B cell (primary cell): ENCODE measurements at regions not wholly inside any gene's neighbourhood (a gene's known extent, or its start where the extent isn't known, plus 50 kb on each side); places are given as distances from the start of the nearest gene placed in this dataset.

Experiments
- ATAC-seq: fragments of 200-7000 bp; cut with Tn5 transposase; one replicate; pipeline ENCODE4 v1.10.0; 2021; ENCODE audit warnings: low read depth, mild to moderate bottlenecking, moderate number of reproducible peaks, moderate library complexity
- CTCF ChIA-PET: fragments of 350-600 bp; sonication (Branson Sonifier 250); formaldehyde crosslinking; loops from one replicate; lab custom pipeline; 2021; ENCODE audit warnings: antibody characterized with exemption, inconsistent platforms; lab: Charles Lee
- POLR2A ChIA-PET: fragments of 350-600 bp; sonication (Branson Sonifier 250); formaldehyde crosslinking; loops from one replicate; lab custom pipeline; 2021; ENCODE audit warnings: antibody characterized with exemption; lab: Charles Lee
- DNase-seq: peaks from one replicate; pipeline ENCODE4 v3.0.0; 2013
- H2AFZ ChIP-seq: 2 replicates; pipeline ENCODE4 v1.6.1; 2012; ENCODE audit warnings: mild to moderate bottlenecking, low read depth, low read length; ENCODE audit not compliant: insufficient read depth, poor library complexity, severe bottlenecking
- H3K27ac ChIP-seq, 2 donors: 1 replicate in 1 of 2; 2 replicates in 1 of 2; pipeline ENCODE4 v1.5.1; 2012 to 2013; ENCODE audit warnings: low read length in 2 of 2, mild to moderate bottlenecking in 2 of 2, moderate library complexity in 1 of 2
- H3K27me3 ChIP-seq, 4 experiments: fragments of 200-600 bp in 1 of 4; sonication (generic) in 1 of 4; replicated peaks in 1 of 4; 1 replicate in 2 of 4; 2 replicates in 2 of 4; pipeline versions ENCODE4 v1.6.1 to v1.7.0; 2013 to 2016; ENCODE audit warnings: low read length in 3 of 4, mild to moderate bottlenecking in 2 of 4, mixed read lengths in 1 of 4, moderate library complexity in 1 of 4; ENCODE audit not compliant: insufficient read depth in 4 of 4, control insufficient read depth in 3 of 4; ENCODE audit errors: control extremely low read depth in 1 of 4
- H3K36me3 ChIP-seq, 2 experiments: replicated peaks in 1 of 2; 1 replicate in 1 of 2; 2 replicates in 1 of 2; pipeline versions ENCODE4 v1.6.1 to v1.7.1; 2013; ENCODE audit warnings: low read length in 1 of 2; ENCODE audit not compliant: insufficient read depth in 2 of 2, control insufficient read depth in 1 of 2; ENCODE audit errors: control extremely low read depth in 1 of 2, extremely low read depth in 1 of 2
- H3K4me1 ChIP-seq, 2 donors: fragments of 200-600 bp in 1 of 2; sonication (generic) in 1 of 2; 1 replicate in 1 of 2; 2 replicates in 1 of 2; pipeline versions ENCODE4 v1.5.1 to v1.6.1; 2013 to 2017; ENCODE audit warnings: low read length in 2 of 2; ENCODE audit not compliant: control insufficient read depth in 2 of 2, insufficient read depth in 2 of 2
- H3K4me2 ChIP-seq: replicated peaks from 2 replicates; pipeline ENCODE3; 2012; ENCODE audit warnings: mild to moderate bottlenecking, low read depth, low read length; ENCODE audit not compliant: poor library complexity, severe bottlenecking
- H3K4me3 ChIP-seq, 5 experiments: fragments of 200-600 bp in 1 of 5; sonication (generic) in 1 of 5; 1 replicate in 3 of 5; 2 replicates in 2 of 5; pipeline versions ENCODE4 v1.5.1 to v1.7.0; 2011 to 2016; ENCODE audit warnings: low read length in 4 of 5, mild to moderate bottlenecking in 4 of 5, low read depth in 2 of 5, control low read depth in 1 of 5, moderate library complexity in 1 of 5; ENCODE audit not compliant: insufficient read depth in 1 of 5; ENCODE audit errors: control extremely low read depth in 1 of 5, extremely low read depth in 1 of 5
- H3K79me2 ChIP-seq: fragments of 200-600 bp; sonication (generic); one replicate; pipeline ENCODE4 v1.6.0; 2016; ENCODE audit warnings: low read length; ENCODE audit not compliant: control insufficient read depth, insufficient read depth
- H3K9ac ChIP-seq: fragments of 200-600 bp; sonication (generic); 2 replicates; pipeline ENCODE4 v1.6.1; 2017; ENCODE audit warnings: mild to moderate bottlenecking, low read length, moderate library complexity
- H3K9me3 ChIP-seq, 3 donors: one replicate each; pipeline versions ENCODE4 v1.6.1 to v1.7.1; 2013; ENCODE audit warnings: low read length in 2 of 3; ENCODE audit not compliant: control insufficient read depth in 2 of 3, insufficient read depth in 1 of 3; ENCODE audit errors: control extremely low read depth in 1 of 3
- H4K20me1 ChIP-seq: 2 replicates; pipeline ENCODE4 v1.6.0; 2012; ENCODE audit warnings: mild to moderate bottlenecking, low read length; ENCODE audit not compliant: insufficient read depth, control insufficient read depth, poor library complexity, severe bottlenecking
- H3K27ac Mint-ChIP-seq: one replicate; pipeline ENCODE4 v1.8.0; 2021; ENCODE audit warnings: mixed read lengths
- H3K27me3 Mint-ChIP-seq: one replicate; pipeline ENCODE4 v1.8.0; 2021; ENCODE audit warnings: mixed read lengths
- H3K4me1 Mint-ChIP-seq: one replicate; pipeline ENCODE4 v1.8.0; 2021; ENCODE audit warnings: mixed read lengths
- H3K4me3 Mint-ChIP-seq: one replicate; pipeline ENCODE4 v1.8.0; 2021; ENCODE audit warnings: mixed read lengths
- H3K9me3 Mint-ChIP-seq: one replicate; pipeline ENCODE4 v1.8.0; 2022; ENCODE audit warnings: mixed read lengths; ENCODE audit not compliant: insufficient read depth
- CTCF ChIP-seq: fragments of 200-600 bp; IDR thresholded peaks from one replicate; pipeline ENCODE4 v1.8.0; 2022; ENCODE audit warnings: antibody characterized with exemption, mild to moderate bottlenecking
- EZH2 ChIP-seq: IDR thresholded peaks from 2 replicates; pipeline ENCODE4 v1.6.1; 2012; ENCODE audit warnings: borderline replicate concordance, low read depth, mild to moderate bottlenecking, moderate library complexity, low read length; ENCODE audit not compliant: insufficient read depth, poor library complexity, severe bottlenecking
- WGBS: methylation state at CpG from one replicate; pipeline ENCODE4 v1.1.5; 2013; ENCODE audit warnings: missing lambda C conversion rate; ENCODE audit not compliant: insufficient coverage; 5-methylcytosine and 5-hydroxymethylcytosine counted together
- intact Hi-C: fragments of 100-400 bp; cut with micrococcal nuclease; formaldehyde crosslinking; loops from one replicate; pipeline ENCODE4 v1.10.0; 2022

GRCh38 chr2:234689911-234690379 is 193.1 kb upstream of the ARL4C start:
- Mint-ChIP-seq H3K4me1 (no peaks in the 10 kb centered on the region), H3K4me3 (no peak overlapping the region), H3K27ac (no peak overlapping the region), H3K9me3 (no peaks in the 10 kb centered on the region), H3K27me3 (peaks cover 26% of the 10 kb centered on the region)
- H4K20me1 ChIP-seq, result no peaks in the 10 kb centered on the region
- POLR2A ChIA-PET, result no interaction called here
- 81% methylated on average over 10 of the region's 10 CpGs for WGBS
- no peaks in the 10 kb centered on the region for H3K36me3 ChIP-seq
- H3K27ac ChIP-seq, result no peak overlapping the region
- H3K9me3 ChIP-seq, result peaks cover 0 to 3% (median 0%) of the 10 kb centered on the region in 3 donors
- H3K27me3 ChIP-seq, result peaks cover 0 to 12% (median 1%) of the 10 kb centered on the region in 4 experiments
- intact Hi-C loops, result no loop called here
- no peaks in the 10 kb centered on the region for H3K4me1 ChIP-seq
- TF ChIP-seq EZH2, result no peak
- no peak for TF ChIP-seq CTCF
- H3K4me3 ChIP-seq, result no peak overlapping the region
- ATAC-seq (no peak), DNase-seq (no peak)
- no peaks in the 10 kb centered on the region for H3K79me2 ChIP-seq
- no peak overlapping the region for H3K4me2 ChIP-seq
- no peak overlapping the region for H3K9ac ChIP-seq
- CTCF ChIA-PET, result no interaction called here
- H2AFZ ChIP-seq, result no peak overlapping the region

GRCh38 chr2:234687718-234688475 is 191.0 kb upstream of the ARL4C start:
- no peak overlapping the region for H2AFZ ChIP-seq
- H3K4me1 Mint-ChIP-seq, result no peaks in the 10 kb centered on the region
- H3K27me3 ChIP-seq, result peaks cover 0 to 12% (median 1%) of the 10 kb centered on the region in 4 experiments
- H3K79me2 ChIP-seq, result no peaks in the 10 kb centered on the region
- no peaks in the 10 kb centered on the region for H3K4me1 ChIP-seq
- H4K20me1 ChIP-seq, result no peaks in the 10 kb centered on the region
- DNase-seq (no peak), ATAC-seq (no peak)
- H3K9ac ChIP-seq, result no peak overlapping the region
- no peaks in the 10 kb centered on the region for H3K9me3 Mint-ChIP-seq
- no peak overlapping the region for H3K27ac ChIP-seq
- H3K4me3 ChIP-seq, result no peak overlapping the region
- peaks cover 16% of the 10 kb centered on the region for H3K27me3 Mint-ChIP-seq
- POLR2A ChIA-PET, result no interaction called here
- CTCF ChIA-PET, result no interaction called here
- intact Hi-C loops, result no loop called here
- H3K27ac Mint-ChIP-seq, result no peak overlapping the region
- WGBS, result 92% methylated on average over 6 of the region's 6 CpGs
- no peak overlapping the region for H3K4me3 Mint-ChIP-seq
- TF ChIP-seq CTCF, result no peak
- no peak for TF ChIP-seq EZH2
- no peaks in the 10 kb centered on the region for H3K36me3 ChIP-seq
- no peak overlapping the region for H3K4me2 ChIP-seq
- peaks cover 0 to 3% (median 0%) of the 10 kb centered on the region in 3 donors for H3K9me3 ChIP-seq
